ENCODE measurements at regions not wholly inside any gene's neighbourhood (a gene's known extent, or its start where the extent isn't known, plus 50 kb on each side); places are given as distances from the start of the nearest gene placed in this dataset.

GRCh38 chr12:127324681-127325080, 942.3 kb upstream of the TMEM132C start:
- no peak for DNase-seq (ENCODE audit: extremely low read depth, low read depth)
- no peak overlapping the region for H3K4me3 ChIP-seq (replicated peaks; ENCODE audit: low read depth, low read length)
- TF ChIP-seq CTCF (IDR thresholded peaks at IDR 0.05; ENCODE audit: low read depth, low read length, missing control alignments), result no peak

- no peak for TF ChIP-seq CTCF (IDR thresholded peaks at IDR 0.05; ENCODE audit: low read depth, low read length, missing control alignments)
- no peak overlapping the region for H3K4me3 ChIP-seq (replicated peaks; ENCODE audit: low read depth, low read length)
- DNase-seq (ENCODE audit: extremely low read depth, low read depth), result no peak
Observed at GRCh38 chr12:127327986-127328385, 939.0 kb upstream of the TMEM132C start.

GRCh38 chr12:127328867-127329266, 938.1 kb upstream of the TMEM132C start:
- DNase-seq (ENCODE audit: extremely low read depth, low read depth), result no peak
- no peak for TF ChIP-seq CTCF (IDR thresholded peaks at IDR 0.05; ENCODE audit: low read depth, low read length, missing control alignments)
- H3K4me3 ChIP-seq (replicated peaks; ENCODE audit: low read depth, low read length), result no peak overlapping the region

- DNase-seq (ENCODE audit: extremely low read depth, low read depth), result no peak
- no peak for TF ChIP-seq CTCF (IDR thresholded peaks at IDR 0.05; ENCODE audit: low read depth, low read length, missing control alignments)
- no peak overlapping the region for H3K4me3 ChIP-seq (replicated peaks; ENCODE audit: low read depth, low read length)
Observed at GRCh38 chr12:127334365-127334764, 932.6 kb upstream of the TMEM132C start.

- no peak for TF ChIP-seq CTCF (IDR thresholded peaks at IDR 0.05; ENCODE audit: low read depth, low read length, missing control alignments)
- H3K4me3 ChIP-seq (replicated peaks; ENCODE audit: low read depth, low read length), result no peak overlapping the region
- DNase-seq (ENCODE audit: extremely low read depth, low read depth), result no peak
Observed at GRCh38 chr12:127334912-127335644, 931.9 kb upstream of the TMEM132C start.

- no peak overlapping the region for H3K4me3 ChIP-seq (replicated peaks; ENCODE audit: low read depth, low read length)
- DNase-seq (ENCODE audit: extremely low read depth, low read depth), result no peak
- TF ChIP-seq CTCF (IDR thresholded peaks at IDR 0.05; ENCODE audit: low read depth, low read length, missing control alignments), result no peak
Observed at GRCh38 chr12:127336416-127336815, 930.6 kb upstream of the TMEM132C start.

GRCh38 chr12:127339065-127339464, 927.9 kb upstream of the TMEM132C start:
- H3K4me3 ChIP-seq (replicated peaks; ENCODE audit: low read depth, low read length), result no peak overlapping the region
- DNase-seq (ENCODE audit: extremely low read depth, low read depth), result no peak
- no peak for TF ChIP-seq CTCF (IDR thresholded peaks at IDR 0.05; ENCODE audit: low read depth, low read length, missing control alignments)
